A549 (cell line): ENCODE measurements at regions not wholly inside any gene's neighbourhood (a gene's known extent, or its start where the extent isn't known, plus 50 kb on each side); places are given as distances from the start of the nearest gene placed in this dataset.

Experiments
- ATAC-seq, 2 experiments: fragments of 200-7000 bp in 1 of 2; fragments of >200 bp in 1 of 2; cut with Nextera tagmentation in 1 of 2; cut with Tn5 transposase in 1 of 2; 3 replicates each; pipeline versions ENCODE4 v1.8.0 to v1.9.1; 2018 to 2020; ENCODE audit warnings: mild to moderate bottlenecking in 1 of 2, moderate library complexity in 1 of 2
- CTCF ChIA-PET: fragments of 300-600 bp; sonication (Branson Sonifier 250); formaldehyde crosslinking; extraction: SDS; loops from one replicate; lab custom pipeline; 2021; ENCODE audit warnings: antibody characterized with exemption, inconsistent platforms; lab: Yijun Ruan, JAX
- POLR2A ChIA-PET: fragments of 350-600 bp; formaldehyde crosslinking; extraction: SDS; loops from one replicate; lab custom pipeline; 2021; ENCODE audit warnings: antibody characterized with exemption, inconsistent platforms; lab: Yijun Ruan, JAX
- DNase-seq, 2 experiments: peaks; one replicate each; pipeline versions ENCODE4 v3.0.0 to v3.0.0-alpha.2; 2011 to 2016; ENCODE audit warnings: low read depth in 1 of 2, low spot score in 1 of 2
- FAIRE-seq: peaks from 2 replicates; lab custom pipeline; 2011; peaks lifted over from hg19 to GRCh38; lab: Jason Lieb, UNC
- H3K27ac ChIP-seq, 2 experiments: fragments of >200 bp; sonication (Bioruptor Twin); formaldehyde crosslinking; 3 replicates each; pipeline ENCODE4 v1.5.1; 2016 to 2017
- H3K4me1 ChIP-seq: fragments of >200 bp; sonication (Bioruptor Twin); formaldehyde crosslinking; 3 replicates; pipeline ENCODE4 v1.6.1; 2016
- H3K4me2 ChIP-seq: fragments of >200 bp; sonication (Bioruptor Twin); formaldehyde crosslinking; 3 replicates; pipeline ENCODE4 v1.6.1; 2016
- H3K4me3 ChIP-seq: fragments of >200 bp; sonication (Bioruptor Twin); formaldehyde crosslinking; 3 replicates; pipeline ENCODE4 v1.5.1; 2016
- H3K9me3 ChIP-seq: fragments of >200 bp; sonication (Bioruptor Twin); formaldehyde crosslinking; 3 replicates; pipeline ENCODE4 v1.6.1; 2016
- ATOH8 ChIP-seq: fragments of 250-450 bp; sonication (Bioruptor Pico); IDR thresholded peaks from 2 replicates; pipeline ENCODE4 v1.5.0; 2020; ENCODE audit warnings: low read depth, mild to moderate bottlenecking, moderate library complexity
- BHLHE40 ChIP-seq: IDR thresholded peaks from 2 replicates; pipeline ENCODE4 v1.6.1; 2012; ENCODE audit warnings: low read depth, low read length, inconsistent platforms
- CBX2 ChIP-seq: fragments of 200-600 bp; sonication (generic); IDR thresholded peaks from 2 replicates; pipeline ENCODE4 v1.6.1; 2016; ENCODE audit warnings: low read depth, mild to moderate bottlenecking, borderline replicate concordance
- CHD4 ChIP-seq: fragments of 200-600 bp; sonication (generic); IDR thresholded peaks from 2 replicates; pipeline ENCODE4 v1.6.1; 2016; ENCODE audit warnings: antibody characterized with exemption, mild to moderate bottlenecking, borderline replicate concordance
- E2F6 ChIP-seq: IDR thresholded peaks from 2 replicates; pipeline ENCODE4 v1.6.1; 2012; ENCODE audit warnings: low read depth, borderline replicate concordance
- EHF ChIP-seq: fragments of 250-450 bp; sonication (Bioruptor Pico); IDR thresholded peaks from 2 replicates; pipeline ENCODE4 v1.5.0; 2020; ENCODE audit warnings: mild to moderate bottlenecking
- ELK1 ChIP-seq: fragments of 150-350 bp; IDR thresholded peaks from 2 replicates; pipeline ENCODE4 v1.6.1; 2014; ENCODE audit warnings: low read depth, mild to moderate bottlenecking, low read length
- EP300 ChIP-seq, 2 experiments: fragments of >200 bp; sonication (Bioruptor Twin); formaldehyde crosslinking; IDR thresholded peaks; 2 replicates in 1 of 2; 3 replicates in 1 of 2; pipeline ENCODE4 v1.6.1; 2016 to 2017
- FOXS1 ChIP-seq: fragments of 250-450 bp; sonication (Bioruptor Pico); IDR thresholded peaks from 2 replicates; pipeline ENCODE4 v1.5.0; 2020; ENCODE audit warnings: mild to moderate bottlenecking, moderate library complexity
- GATA3 ChIP-seq: IDR thresholded peaks from 2 replicates; pipeline ENCODE4 v1.6.1; 2012; ENCODE audit warnings: borderline replicate concordance
- HDAC2 ChIP-seq: fragments of 200-600 bp; sonication (generic); IDR thresholded peaks from 2 replicates; pipeline ENCODE4 v1.6.1; 2016
- HMGXB4 ChIP-seq: fragments of 250-450 bp; sonication (Bioruptor Pico); IDR thresholded peaks from 2 replicates; pipeline ENCODE4 v1.5.0; 2021; ENCODE audit warnings: mild to moderate bottlenecking, moderate library complexity, borderline replicate concordance
- HOXB5 ChIP-seq: fragments of 250-450 bp; sonication (Bioruptor Pico); IDR thresholded peaks from 2 replicates; pipeline ENCODE4 v1.5.0; 2020; ENCODE audit warnings: mild to moderate bottlenecking, moderate library complexity
- KDM1A ChIP-seq: fragments of 200-600 bp; sonication (generic); IDR thresholded peaks from 2 replicates; pipeline ENCODE4 v1.6.1; 2016; ENCODE audit warnings: low read depth, mild to moderate bottlenecking
- MAFK ChIP-seq: fragments of 450-650 bp; IDR thresholded peaks from 2 replicates; pipeline ENCODE4 v1.6.1; 2014; ENCODE audit not compliant: partially characterized antibody
- MAX ChIP-seq: IDR thresholded peaks from 2 replicates; pipeline ENCODE4 v1.6.1; 2012
- PHF8 ChIP-seq: fragments of 200-600 bp; sonication (generic); IDR thresholded peaks from 2 replicates; pipeline ENCODE4 v1.6.1; 2016; ENCODE audit warnings: low read depth, mild to moderate bottlenecking, antibody characterized with exemption, moderate library complexity, borderline replicate concordance
- POLR2AphosphoS2 ChIP-seq: conservative IDR thresholded peaks from 2 replicates; pipeline ENCODE4 v1.6.1; 2012; ENCODE audit warnings: low read length, improper control_type of control experiment, inconsistent platforms
- RAD21 ChIP-seq, 2 experiments: fragments of >200 bp in 1 of 2; sonication (Bioruptor Twin) in 1 of 2; formaldehyde crosslinking in 1 of 2; IDR thresholded peaks in 1 of 2; conservative IDR thresholded peaks in 1 of 2; 2 replicates in 1 of 2; 3 replicates in 1 of 2; pipeline ENCODE4 v1.6.1; 2012 to 2018; ENCODE audit warnings: inconsistent platforms in 1 of 2
- RCOR1 ChIP-seq: fragments of 150-350 bp; IDR thresholded peaks from 2 replicates; pipeline ENCODE4 v1.6.1; 2014; ENCODE audit warnings: antibody characterized with exemption, low read length, low read depth
- SMC3 ChIP-seq: fragments of >200 bp; sonication (Bioruptor Twin); formaldehyde crosslinking; IDR thresholded peaks from 3 replicates; pipeline ENCODE4 v1.6.1; 2018; ENCODE audit warnings: inconsistent platforms
- TP53 ChIP-seq: fragments of 250-450 bp; sonication (Bioruptor Pico); IDR thresholded peaks from 2 replicates; pipeline ENCODE4 v1.5.0; 2021; ENCODE audit warnings: mild to moderate bottlenecking, moderate library complexity
- ZSCAN20 ChIP-seq: fragments of 250-450 bp; sonication (Bioruptor Pico); IDR thresholded peaks from 2 replicates; pipeline ENCODE4 v1.8.0; 2022; ENCODE audit warnings: mild to moderate bottlenecking, moderate library complexity
- WGBS: methylation state at CpG from one replicate; pipeline ENCODE4 v1.1.6; 2017; ENCODE audit errors: missing lambda C conversion rate; 5-methylcytosine and 5-hydroxymethylcytosine counted together

GRCh38 chrX:94204524-94204923, 530.5 kb downstream of the FAM133A start:
- H3K4me3 ChIP-seq: no peak overlapping the region
- FAIRE-seq: no peak
- no peak overlapping the region for H3K27ac ChIP-seq
- TF ChIP-seq ATOH8 (CRISPR knock-in tag): no peak
- TF ChIP-seq CHD4: no peak
- TF ChIP-seq HDAC2: no peak
- no peak for TF ChIP-seq BHLHE40
- TF ChIP-seq E2F6: no peak
- no peak for TF ChIP-seq GATA3
- no peak for TF ChIP-seq EP300 (IDR thresholded peaks at IDR 0.05)
- no peak for TF ChIP-seq HMGXB4 (CRISPR knock-in tag)
- TF ChIP-seq POLR2AphosphoS2: no peak
- TF ChIP-seq MAX: no peak
- TF ChIP-seq RCOR1: no peak
- CTCF ChIA-PET: no interaction called here
- ATAC-seq: no peak
- POLR2A ChIA-PET: no interaction called here
- DNase-seq: no peak
- WGBS: 49% methylated on average over 7 of the region's 7 CpGs
- H3K9me3 ChIP-seq: no peaks in the 10 kb centered on the region
- no peak overlapping the region for H3K4me2 ChIP-seq
- no peaks in the 10 kb centered on the region for H3K4me1 ChIP-seq

- FAIRE-seq: no peak
- no peak for DNase-seq
- ATAC-seq: no peak
- H3K27ac ChIP-seq: no peak overlapping the region
- no peak for TF ChIP-seq FOXS1 (CRISPR knock-in tag)
- TF ChIP-seq TP53 (CRISPR knock-in tag): no peak
- TF ChIP-seq ELK1: no peak
- no peak for TF ChIP-seq HOXB5 (CRISPR knock-in tag)
- 47% methylated on average over 1 of the region's 1 CpG for WGBS
- CTCF ChIA-PET: no interaction called here
- no peaks in the 10 kb centered on the region for H3K4me1 ChIP-seq
- H3K4me2 ChIP-seq: no peak overlapping the region
- H3K9me3 ChIP-seq: no peaks in the 10 kb centered on the region
- POLR2A ChIA-PET: no interaction called here
- no peak overlapping the region for H3K4me3 ChIP-seq
Measured at GRCh38 chrX:94216738-94217137, 542.7 kb downstream of the FAM133A start.

GRCh38 chrX:94252211-94252610, 578.2 kb downstream of the FAM133A start:
- DNase-seq (no peak), FAIRE-seq (peak; percentile 36)
- H3K4me3 ChIP-seq: no peak overlapping the region
- no peak overlapping the region for H3K4me2 ChIP-seq
- H3K9me3 ChIP-seq: no peaks in the 10 kb centered on the region
- no peaks in the 10 kb centered on the region for H3K4me1 ChIP-seq
- 18% methylated on average over 2 of the region's 2 CpGs for WGBS
- POLR2A ChIA-PET: no interaction called here
- CTCF ChIA-PET: no interaction called here
- TF ChIP-seq KDM1A: no peak
- no peak for TF ChIP-seq FOXS1 (CRISPR knock-in tag)
- TF ChIP-seq EHF (CRISPR knock-in tag): no peak
- TF ChIP-seq, all 56 proteins: peak for 0
- no peak for ATAC-seq
- no peak overlapping the region for H3K27ac ChIP-seq

GRCh38 chrX:94256396-94256795, 582.4 kb downstream of the FAM133A start:
- no peak overlapping the region for H3K4me3 ChIP-seq
- DNase-seq (no peak), ATAC-seq (no peak), FAIRE-seq (no peak)
- no peak for TF ChIP-seq HMGXB4 (CRISPR knock-in tag)
- no peak for TF ChIP-seq CBX2
- no peak for TF ChIP-seq RCOR1
- TF ChIP-seq HDAC2: no peak
- no peak for TF ChIP-seq FOXS1 (CRISPR knock-in tag)
- TF ChIP-seq SMC3: no peak
- no peak for TF ChIP-seq MAFK
- TF ChIP-seq PHF8: no peak
- no peak for TF ChIP-seq ZSCAN20 (CRISPR knock-in tag)
- no peak for TF ChIP-seq RAD21 (conservative IDR thresholded peaks at IDR 0.05 in 1 of 2, IDR thresholded peaks at IDR 0.05 in 1 of 2)
- H3K4me1 ChIP-seq: no peaks in the 10 kb centered on the region
- H3K4me2 ChIP-seq: no peak overlapping the region
- ChIA-PET CTCF (no interaction called here), POLR2A (no interaction called here)
- 13% methylated on average over 1 of the region's 1 CpG for WGBS
- no peak overlapping the region for H3K27ac ChIP-seq
- H3K9me3 ChIP-seq: no peaks in the 10 kb centered on the region
